ENCODE measurements at regions not wholly inside any gene's neighbourhood (a gene's known extent, or its start where the extent isn't known, plus 50 kb on each side); places are given as distances from the start of the nearest gene placed in this dataset.

DNA sequence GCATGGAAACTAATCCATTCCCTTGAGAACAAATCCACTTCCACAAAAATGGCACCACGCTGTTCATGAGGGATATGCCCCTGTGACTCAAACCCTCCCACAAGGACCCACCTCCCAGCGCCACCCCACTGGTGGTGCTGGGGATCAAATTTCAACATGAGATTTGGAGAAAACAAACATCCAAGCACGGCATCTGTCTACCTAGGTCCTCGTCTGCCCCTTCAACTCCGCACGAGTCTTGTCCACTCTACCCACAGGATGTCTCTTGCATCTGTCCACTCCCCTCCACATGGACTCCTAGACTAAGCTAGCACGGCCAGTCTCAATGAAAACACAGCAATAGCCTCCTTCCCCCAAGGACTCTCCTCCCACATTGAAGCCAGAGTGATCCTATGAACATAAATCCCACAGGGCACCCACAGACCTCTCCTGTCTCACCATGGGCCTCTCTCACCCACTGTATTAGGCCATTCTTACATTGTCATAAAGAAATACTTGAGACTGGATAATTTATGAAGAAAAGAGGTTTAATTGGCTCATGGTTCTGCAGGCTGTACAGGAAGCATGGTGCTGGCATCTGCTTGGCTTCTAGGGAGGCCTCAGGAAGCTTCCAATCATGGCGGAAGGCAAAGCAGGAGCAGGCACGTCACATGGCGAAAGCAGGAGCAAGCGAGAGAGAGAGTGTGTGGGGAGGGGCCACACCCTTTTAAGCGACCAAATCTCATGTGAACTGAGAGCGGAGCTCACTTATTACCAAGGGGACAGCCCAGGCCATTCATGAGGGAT, 101.4 kb downstream of the TOMM20 start:
- DNase-seq (ENCODE audit: low read depth in 1 of 2, low spot score in 1 of 2): no peak

DNA sequence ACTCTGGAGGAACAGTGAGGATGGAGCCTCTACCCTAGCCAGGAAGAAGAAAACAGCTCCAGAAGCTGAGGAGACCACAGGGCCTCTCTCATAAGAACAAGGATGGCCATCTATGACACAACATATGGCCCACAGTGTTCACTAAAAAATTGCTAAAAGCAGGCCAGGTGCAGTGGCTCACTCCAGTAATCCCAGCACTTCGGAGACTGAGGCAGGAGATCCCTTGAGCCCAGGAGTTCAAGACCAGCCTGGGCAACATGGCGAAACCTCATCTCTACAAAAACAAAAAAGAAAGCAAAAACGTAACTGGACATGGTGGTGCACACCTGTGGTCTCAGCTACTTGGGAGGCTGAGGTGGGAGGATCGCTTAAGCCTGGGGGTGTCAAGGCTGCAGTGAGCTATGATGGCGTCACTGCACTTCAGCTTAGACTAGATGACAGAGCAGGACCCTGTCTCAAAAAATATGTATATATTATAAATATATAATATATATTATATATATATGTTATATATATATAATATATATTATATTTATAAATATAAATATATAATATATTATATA, 103.1 kb downstream of the TOMM20 start:
- DNase-seq (ENCODE audit: low read depth in 1 of 2, low spot score in 1 of 2): no peak

DNA sequence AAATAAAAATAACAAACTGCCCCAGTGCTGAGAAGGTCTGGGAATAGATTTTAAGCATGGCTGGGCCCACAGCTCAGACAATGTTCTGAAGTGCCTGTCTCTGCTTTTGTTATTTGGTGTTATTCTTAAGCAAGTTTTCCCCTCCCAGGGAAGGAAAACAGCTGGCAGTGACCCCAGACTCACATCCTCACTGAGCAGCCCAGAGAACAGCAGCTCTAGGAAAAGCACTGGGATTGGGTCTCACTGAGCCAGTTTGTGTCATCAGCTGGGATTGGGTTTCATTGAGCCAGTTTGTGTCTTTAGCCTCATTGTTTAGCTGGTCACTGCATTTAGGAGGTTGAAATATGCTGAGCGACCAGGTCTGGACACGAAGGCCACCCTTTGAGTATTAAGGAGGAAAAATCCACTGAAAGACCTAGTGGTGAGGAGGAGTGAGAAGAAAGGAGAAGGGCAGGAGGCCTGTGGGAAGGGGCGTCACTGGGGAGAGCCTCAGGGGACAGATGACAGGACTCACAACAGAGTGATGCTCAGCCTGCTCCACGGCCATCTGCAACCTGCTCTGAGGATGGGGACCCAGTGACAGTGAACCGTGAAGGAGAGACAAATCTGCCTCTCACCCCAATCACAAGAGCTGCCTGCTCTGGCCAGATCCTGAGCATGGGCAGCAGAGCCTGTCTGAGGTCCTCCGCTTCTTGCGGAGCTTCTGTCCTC, 103.8 kb downstream of the TOMM20 start:
- DNase-seq (ENCODE audit: low read depth in 1 of 2, low spot score in 1 of 2): no peak

DNA sequence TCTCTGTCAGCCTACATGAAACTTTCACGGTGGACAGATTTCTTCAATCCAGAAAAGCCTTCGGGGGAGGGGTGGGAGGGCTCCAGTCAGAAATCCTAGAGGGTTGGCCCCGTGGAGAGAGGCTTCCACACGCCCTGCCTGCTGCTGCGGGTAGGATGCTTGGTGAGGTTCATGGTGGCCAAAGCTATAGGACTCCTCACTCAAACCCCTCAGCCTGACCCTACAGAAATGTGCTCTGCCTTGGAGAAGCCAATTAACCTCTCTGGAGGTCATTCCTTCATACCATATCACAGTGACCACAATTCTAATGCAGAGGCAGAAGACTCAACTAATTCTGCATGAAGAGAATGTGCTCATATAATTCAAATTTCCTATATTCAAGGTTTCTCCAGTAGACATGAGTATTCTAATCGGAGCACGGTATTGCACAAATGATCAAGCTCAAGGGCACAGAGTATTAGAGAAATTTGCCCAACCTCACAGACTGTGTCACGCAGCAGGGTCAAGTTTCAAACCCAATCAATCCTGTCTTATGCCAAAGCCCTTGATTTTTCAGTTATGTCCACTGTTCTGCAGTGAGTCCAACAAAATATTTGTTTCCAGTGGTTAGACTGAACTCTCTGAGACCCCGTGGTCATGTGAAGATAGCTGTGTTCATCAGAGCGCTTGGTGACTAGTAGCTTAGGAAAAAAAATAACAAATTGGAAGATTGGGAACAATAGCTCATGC, 104.8 kb downstream of the TOMM20 start:
- no peak for DNase-seq (ENCODE audit: low read depth in 1 of 2, low spot score in 1 of 2)

DNA sequence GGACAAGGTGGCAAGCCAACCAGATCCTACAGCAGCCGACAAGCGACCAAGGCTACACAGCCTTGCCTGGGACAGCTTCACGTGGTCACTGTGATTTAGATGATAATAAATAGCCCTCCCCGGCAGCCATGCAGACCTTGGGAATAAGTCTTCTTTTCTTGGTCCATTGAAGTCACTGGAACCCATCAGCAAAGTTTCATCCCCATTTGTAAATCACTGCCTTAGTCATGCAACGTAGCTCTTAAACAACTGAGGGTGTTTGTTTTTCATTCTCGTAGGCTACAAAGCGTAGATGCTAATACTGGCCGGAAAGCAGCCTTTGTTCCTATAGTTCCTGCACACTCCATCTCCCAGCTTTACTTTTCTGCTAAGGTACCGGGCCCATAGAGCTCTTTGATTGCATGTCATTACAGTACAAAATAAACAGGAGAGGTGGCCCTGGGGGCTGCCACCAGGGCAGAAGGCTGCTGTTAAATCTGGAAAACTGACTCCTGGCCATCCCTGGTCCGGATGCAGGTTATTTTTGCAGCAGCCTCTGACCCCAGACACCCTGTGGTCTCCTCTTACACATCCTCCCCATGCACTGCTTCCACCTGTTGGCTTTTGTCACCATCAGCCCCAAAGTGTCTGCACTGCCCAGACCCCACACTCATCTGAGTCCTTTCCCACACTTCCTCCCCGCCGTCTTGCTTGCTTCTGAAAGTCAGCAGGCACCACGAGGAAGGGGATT, 105.5 kb downstream of the TOMM20 start:
- no peak for DNase-seq (ENCODE audit: low read depth in 1 of 2, low spot score in 1 of 2)

DNA sequence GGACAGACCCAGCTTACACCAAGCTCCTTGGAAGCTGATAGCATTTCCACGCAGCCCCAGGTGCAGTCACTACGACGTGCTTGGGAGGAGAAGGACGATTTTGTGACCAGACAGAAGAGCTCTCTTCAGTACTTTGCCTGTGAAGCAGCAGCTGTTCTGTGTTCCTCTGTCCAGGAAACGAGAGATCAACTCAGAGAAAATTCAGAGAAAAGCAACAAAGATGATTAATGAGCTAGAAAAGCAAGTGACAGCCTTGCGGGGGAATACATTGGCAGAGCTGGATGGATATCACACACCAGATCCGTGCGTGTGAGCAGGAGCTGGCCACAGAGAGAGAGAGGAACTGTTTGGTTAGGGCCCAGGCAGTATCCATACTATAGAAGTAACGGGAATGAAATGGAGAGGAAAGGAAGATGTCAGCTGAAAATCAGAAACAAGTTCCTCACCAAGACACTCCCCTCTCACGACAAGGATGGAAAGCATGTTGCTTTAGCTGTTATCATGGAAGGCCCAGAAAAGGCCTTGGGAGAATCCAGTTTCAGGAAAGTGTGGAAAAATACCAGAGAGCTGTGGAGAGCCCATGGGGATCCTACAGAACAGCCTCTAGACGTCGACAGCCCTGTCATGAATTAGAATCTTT, 106.2 kb downstream of the TOMM20 start:
- DNase-seq (ENCODE audit: low read depth in 1 of 2, low spot score in 1 of 2): no peak

DNA sequence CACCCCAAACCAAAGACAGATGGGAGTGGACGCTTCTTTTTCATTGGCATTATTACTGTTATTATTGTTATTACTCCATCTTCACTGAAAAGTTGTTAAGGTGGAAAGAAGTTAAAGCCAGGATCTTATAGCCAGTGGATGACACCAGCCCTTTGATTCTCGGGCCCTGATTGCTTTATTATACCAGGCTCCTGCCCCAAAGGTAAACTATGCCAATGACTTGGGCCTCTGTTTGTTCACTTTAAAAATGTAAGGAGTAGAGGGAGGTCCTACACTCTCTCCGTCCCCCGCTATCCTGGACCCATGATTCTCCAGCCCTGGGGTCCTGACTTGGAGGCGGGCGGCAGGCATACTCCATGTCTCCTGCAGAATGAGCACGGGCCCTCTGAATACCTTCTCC, 106.8 kb downstream of the TOMM20 start:
- no peak for DNase-seq (ENCODE audit: low read depth in 1 of 2, low spot score in 1 of 2)

DNA sequence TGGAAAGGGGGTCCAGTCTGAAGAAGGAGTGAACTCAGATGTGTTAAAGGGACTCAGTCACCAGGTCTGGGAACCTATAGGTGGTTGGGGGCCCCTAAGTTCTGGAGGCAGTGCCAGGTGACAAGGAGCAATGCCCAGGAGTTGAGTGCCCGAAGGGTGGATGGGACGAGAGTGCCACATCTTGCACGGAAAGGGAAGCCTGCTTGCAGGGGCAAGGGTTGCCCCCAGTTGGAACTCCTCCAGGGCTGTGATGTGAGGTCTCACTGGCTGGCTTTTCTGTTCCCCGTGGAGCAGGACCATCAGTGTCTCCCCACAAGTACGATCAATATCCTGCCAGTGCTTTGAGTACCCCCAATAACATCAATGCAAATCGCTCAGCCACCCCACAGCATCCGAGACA, 107.3 kb downstream of the TOMM20 start:
- no peak for DNase-seq (ENCODE audit: low read depth in 1 of 2, low spot score in 1 of 2)

DNA sequence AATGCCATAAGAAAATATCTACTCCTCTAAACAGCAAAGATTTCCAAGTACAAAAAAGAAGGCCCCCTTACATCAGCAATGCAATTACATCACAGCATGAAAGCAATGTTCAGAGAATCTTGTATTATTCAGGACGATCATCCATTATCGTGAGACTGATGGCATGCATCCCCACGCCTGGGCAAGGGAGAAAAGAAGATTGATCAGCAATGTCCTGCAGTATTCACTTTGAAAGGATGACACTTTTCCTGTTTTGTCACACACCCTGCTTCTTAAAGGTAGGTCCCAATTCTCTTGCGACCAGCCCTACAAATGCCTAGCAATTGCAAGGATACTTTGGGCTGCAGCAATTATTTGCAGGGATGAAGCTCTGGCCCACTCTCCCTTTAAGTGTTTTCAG, 108.7 kb downstream of the TOMM20 start:
- DNase-seq (ENCODE audit: low read depth in 1 of 2, low spot score in 1 of 2): no peak

DNA sequence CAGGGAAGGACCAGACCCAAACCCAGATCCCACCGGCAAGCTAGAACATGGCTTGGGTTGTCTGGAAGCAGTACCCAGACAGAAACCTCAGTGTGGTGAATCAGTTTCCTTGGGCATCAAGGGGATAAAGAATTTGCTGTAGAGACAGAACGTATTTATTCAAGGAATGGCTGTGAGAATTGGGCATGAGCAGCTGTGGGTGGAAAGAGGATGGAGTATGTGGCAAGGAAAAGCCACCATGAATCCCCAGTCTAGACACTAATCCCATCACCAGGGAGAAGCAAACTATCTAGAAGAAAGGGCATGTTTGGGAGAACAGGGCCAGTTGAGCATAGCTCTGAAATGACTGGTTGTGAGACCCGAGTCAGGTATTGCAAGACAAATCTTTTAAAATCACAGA, 109.2 kb downstream of the TOMM20 start:
- no peak for DNase-seq (ENCODE audit: low read depth in 1 of 2, low spot score in 1 of 2)

DNA sequence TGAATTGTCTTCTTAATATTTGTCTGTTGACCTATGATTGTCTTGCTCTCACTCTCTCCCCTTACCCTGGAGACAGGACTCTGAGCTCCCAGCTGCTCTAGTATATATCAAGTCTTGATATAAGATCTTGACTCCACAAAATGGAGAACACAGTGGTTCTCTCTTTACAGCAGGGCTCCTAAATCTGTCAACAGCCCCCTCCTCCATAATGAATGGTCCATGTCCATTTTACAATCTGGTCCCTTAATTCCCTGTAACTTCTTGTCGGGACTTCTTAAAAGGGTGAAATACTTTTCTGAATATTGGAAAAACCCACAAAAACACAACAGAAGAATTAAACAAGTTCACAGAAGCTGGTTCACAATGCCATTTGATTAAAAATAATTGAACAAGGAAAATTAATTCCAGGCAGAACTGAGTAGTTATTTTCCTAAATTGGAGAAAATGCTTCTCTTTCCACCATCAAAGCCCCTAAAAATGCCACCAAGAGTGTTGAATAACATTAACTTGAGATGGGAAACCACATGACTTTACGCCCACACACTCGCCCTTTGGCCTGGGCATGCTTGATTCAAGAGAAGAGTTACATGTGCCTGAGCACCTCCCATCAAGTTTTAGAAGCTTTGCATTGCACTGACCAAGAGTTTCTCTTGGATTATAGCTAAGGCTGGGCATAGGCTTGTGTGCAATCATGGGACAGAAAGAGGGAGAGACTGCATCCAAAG, 109.8 kb downstream of the TOMM20 start:
- DNase-seq (ENCODE audit: low read depth in 1 of 2, low spot score in 1 of 2): no peak

DNA sequence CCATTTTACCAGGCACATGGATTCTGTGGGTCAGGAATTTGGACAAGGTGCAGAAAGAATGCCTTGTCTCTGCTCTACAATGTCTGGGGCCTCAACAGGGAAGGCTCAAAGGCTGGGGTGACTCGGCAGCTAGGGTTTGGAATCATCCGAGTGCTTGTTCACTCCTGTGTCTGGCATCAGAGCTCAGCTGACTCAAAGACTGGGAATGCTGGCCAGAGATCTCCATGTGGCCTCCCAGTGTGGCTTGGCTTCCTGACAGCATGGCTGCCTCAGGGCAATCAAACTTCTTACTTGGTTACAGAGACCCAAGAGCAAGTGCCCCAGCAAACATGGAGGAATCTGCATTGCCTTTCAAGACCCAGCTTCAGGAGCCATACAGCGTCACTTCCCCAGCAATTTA, 110.5 kb downstream of the TOMM20 start:
- no peak for DNase-seq (ENCODE audit: low read depth in 1 of 2, low spot score in 1 of 2)

DNA sequence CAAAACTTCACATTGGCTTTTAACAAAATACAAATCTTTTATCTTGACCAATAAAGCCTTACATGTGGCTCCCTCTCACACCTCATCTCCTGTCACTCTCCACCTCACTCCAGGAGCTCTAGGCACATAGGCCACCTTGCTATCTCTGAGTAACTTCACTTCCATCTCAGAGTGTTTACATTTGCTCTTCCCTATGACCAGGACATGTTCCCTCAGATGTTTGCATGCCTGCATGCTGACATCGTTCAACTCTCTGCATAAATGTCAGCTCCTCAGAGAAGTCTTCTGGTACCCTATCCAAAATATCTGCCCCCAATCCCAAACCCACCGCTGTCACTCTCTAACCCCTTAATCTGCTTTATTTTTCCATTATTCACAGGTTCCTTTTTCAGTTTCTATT, 110.9 kb downstream of the TOMM20 start:
- DNase-seq (ENCODE audit: low read depth in 1 of 2, low spot score in 1 of 2): no peak

DNA sequence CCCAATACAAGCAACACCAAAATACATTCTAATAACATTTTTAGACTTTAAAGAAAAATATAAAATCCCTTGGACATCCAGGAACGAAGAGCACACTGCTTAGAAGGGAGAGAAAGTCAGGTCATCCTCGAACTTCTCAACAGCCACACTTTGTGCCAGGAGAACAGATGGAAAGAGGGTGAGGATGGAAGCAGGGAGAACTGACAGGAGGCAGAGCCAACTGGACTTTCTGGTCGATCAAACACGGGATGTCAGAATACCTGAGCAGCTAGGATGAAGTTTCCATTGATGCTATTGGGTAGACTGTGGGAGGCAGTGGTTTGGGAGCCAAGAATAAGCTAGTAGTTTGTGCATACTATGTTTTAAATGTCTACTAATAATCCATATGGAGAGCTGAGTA, 111.4 kb downstream of the TOMM20 start:
- DNase-seq (ENCODE audit: low read depth in 1 of 2, low spot score in 1 of 2): no peak

DNA sequence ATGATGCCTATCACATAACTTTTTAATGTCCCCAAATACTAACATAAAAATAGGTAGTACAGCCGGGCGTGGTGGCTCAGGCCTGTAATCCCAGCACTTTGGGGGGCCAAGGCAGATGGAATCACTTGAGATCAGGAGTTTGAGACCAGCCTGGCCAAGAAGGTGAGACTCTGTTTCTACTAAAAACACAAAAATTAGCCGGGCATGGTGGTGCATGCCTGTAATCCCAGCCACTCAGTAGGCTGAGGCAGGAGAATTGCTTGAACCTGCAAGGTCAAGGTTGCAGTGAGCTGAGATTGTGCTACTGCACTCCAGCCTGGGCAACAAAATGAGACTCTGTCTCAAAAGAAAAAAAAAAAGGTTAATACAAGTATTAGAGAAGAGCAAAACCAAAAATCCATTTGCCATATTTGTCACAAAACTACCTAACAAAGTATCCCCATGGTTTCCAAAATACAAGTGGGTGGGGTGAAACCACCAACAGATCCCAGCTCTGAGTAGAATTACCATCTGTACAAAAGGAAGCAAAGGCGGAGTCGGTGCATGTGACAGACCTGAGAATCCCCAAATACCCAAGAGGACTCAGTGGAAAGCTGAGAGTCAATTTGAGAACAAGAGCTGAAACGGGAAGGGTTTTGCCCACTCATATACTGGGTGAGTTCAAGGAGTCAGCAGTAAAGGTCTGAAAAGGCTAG, 113.2 kb downstream of the TOMM20 start:
- DNase-seq (ENCODE audit: low read depth in 1 of 2, low spot score in 1 of 2): peak in 1 of 2 donors; percentile 9

DNA sequence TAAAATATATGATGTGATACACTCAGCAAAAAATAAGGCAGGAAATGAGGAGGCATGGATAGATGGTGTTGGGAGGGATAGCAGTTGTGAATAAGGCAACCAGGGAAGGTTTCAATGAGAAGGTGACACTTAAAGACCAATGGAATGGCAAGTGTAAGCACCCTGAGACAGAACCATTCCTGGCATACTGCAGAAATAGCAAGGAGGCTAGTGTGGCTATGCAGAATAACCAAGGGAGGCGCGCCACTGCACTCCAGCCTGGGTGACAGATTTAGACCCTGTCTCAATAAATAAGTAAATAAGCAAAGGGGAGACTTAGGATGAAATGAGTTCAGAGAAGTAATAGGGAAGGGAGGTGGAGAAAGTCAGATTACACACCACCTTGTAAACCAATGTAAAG, 113.9 kb downstream of the TOMM20 start:
- DNase-seq (ENCODE audit: low read depth in 1 of 2, low spot score in 1 of 2): no peak

DNA sequence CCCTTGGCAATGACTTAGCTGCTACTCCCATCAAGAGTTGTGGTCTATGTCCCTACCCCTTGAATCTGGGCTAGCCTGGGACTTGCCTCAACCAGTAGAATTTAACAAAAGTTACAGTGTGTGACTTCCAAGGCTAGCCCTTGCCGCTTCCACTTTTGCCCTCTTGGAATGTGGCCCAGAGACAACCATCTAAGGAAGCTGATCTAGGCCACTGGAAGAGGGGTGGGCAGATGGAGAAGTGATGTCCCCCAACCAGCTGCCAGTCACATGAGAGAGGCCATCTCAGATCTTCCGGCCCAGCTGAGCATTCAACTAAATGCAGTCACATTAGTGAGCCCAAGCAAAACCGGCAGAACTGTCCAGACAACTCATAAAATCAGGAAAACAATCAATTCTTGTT, 115.1 kb downstream of the TOMM20 start:
- no peak for DNase-seq (ENCODE audit: low read depth in 1 of 2, low spot score in 1 of 2)

DNA sequence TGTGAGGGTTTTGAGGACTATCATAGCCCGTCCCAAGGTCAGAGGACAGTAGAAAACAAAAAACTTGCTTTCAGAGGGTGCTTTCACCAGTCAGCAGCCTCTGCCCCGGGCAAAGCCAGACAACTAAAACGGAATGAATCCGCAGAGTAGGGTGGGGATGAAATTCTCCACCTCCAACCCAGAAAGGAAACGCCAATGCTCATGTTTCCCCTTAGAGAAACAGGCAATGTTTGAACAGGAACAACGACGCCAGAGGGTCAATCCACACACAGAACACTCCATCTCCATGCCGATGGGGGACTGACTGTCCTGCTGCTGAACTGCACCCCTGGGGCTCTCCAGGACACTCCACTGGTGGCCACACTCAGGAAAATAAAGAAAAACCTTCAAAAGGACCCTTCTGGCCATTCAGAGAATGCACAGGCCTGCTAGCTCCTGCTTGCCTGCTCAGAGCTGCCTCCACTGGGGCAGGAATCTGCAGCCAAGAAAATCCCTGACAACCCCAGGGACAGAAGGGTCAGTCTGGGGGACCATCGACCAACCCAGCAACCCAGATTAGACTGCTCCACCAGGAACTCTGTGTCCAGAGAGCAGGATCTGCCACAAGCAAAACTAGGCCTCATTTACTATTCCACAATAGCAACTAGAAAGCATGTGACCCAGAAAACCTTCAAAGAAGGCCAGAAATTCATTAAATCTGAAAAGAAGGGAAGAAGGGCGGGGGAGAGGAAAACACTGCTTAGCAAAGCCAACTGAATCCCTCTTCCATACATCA, 116.0 kb downstream of the TOMM20 start:
- DNase-seq (ENCODE audit: low read depth in 1 of 2, low spot score in 1 of 2): no peak
